NCI-H82 treated with DMSO at 0.1 percent for 48 hours (cell line): ENCODE measurements at regions not wholly inside any gene's neighbourhood (a gene's known extent, or its start where the extent isn't known, plus 50 kb on each side); places are given as distances from the start of the nearest gene placed in this dataset.
"Not testable (repeated sequence)": the region's sequence is repeated elsewhere in the genome, so short reads cannot be mapped to it uniquely, and the experiment has no call there.

ENCODE experiments used
- DNase-seq: peaks from one replicate; lab custom pipeline; 2025; ENCODE audit not compliant: unreplicated experiment; lab: John Stamatoyannopoulos, UW

DNA sequence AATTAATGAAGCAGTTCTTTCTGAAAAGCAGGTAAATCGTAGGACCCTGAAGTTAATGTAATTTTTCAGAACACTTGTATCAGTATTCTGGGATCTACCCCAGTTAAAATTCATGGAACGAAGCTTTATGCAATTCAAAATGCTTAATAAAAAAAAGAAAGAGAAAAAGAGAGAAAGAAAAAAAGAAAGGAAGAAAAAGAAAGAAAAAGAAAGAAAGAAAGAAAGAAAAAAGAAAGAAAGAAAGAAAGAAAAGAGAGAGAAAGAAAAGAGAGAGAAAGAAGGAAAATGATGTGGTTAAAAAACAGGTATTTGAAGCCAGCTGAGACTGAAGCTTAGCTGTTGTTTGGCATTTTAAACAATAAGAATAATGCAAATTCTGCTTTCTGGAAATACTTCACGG lies 427.4 kb upstream of the AKR1E2 start:
- DNase-seq = no peak

DNA sequence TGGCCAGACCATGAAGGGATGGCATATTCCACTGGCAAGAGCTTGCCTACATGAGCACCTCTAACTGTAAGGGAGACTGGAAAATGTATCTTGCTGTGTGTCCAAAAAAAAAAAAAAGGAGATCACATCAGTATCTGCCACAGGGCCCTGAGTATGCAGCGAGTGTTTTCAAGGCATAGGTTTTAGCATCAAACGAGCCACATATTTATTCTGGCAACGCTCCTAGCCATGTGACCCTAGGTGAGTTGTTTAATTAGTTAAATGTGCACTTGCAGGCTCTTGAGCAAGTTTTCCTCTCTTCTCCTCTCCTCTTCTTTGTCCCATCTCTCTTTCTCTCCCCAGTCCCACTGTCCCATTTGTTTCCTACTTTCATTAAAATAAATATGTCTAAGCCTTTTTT lies 428.7 kb upstream of the AKR1E2 start:
- no peak for DNase-seq

DNA sequence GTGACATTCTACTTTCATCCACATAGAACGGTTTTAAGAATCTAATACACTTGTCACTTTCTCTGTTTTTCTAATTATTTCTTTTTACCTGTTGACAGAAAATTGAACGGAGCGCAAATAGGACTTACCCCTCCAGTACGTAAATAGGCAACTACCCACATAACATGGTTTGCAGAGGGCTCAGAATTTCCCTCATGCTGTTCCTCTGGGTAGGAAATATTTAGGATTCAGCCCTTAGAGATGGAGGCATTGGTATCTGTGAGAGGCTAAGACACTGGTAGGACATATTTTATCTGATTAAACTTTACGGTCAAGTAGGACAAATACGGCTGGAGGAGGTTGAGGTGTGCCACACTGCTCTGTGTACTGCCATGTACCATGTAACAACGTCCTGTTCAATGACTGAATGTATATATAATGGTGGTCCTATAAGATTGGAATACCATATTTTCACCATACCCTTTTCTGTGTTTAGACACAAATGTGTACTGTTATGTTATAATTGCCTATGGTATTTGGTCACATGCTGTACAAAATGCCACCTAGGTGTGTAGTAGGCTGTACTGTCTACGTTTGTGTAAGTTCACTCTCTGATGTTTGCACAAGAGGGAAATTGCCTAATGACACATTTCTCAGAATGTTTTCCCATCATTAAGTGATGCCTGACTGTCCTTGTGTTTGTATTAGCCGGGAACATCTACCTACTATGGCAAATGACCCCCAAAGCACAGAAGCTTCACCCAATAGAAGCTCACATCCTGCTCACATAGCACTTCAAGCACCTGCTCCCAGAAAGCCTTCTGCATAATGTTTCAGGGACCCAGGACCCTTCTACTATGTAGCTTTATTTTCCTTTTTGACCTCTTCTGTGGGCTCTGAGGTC lies 429.4 kb upstream of the AKR1E2 start:
- no peak for DNase-seq

DNA sequence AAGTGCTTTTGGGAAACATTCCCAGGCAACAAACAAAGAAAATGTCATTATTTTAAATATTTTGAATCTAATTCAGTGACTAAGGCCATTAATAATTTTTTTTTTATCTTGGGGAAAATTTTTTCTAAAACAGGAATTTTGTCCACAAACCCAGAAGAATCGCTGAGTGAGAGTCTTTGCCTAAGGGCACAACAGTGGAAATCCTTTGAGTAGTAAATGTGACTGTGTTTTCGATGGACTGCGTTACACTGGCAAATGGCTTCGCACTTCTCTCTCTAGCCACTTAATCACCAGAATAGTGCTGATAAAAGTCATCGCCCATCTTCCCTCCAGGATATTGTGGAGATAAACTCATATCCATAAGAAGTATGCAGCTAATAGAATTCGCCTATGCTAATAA lies 430.3 kb upstream of the AKR1E2 start:
- no peak for DNase-seq

DNA sequence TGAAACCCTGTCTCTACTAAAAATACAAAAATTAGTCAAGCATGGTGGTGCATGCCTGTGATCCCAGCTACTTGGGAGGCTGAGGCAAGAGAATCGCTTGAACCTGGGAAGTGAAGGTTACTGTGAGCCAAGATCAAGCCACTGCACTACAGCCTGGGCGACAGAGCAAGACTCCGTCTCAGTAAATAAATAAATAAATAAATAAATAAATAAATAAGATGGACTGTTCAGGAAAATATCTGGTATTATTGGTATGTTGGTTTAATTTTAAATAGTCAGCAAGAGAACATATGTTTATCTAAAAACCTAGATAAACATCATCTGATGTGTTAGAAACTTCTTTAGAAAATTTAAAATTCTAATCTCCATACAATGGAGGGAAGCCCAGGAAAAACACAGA lies 431.6 kb upstream of the AKR1E2 start:
- DNase-seq = not testable (repeated sequence)

DNA sequence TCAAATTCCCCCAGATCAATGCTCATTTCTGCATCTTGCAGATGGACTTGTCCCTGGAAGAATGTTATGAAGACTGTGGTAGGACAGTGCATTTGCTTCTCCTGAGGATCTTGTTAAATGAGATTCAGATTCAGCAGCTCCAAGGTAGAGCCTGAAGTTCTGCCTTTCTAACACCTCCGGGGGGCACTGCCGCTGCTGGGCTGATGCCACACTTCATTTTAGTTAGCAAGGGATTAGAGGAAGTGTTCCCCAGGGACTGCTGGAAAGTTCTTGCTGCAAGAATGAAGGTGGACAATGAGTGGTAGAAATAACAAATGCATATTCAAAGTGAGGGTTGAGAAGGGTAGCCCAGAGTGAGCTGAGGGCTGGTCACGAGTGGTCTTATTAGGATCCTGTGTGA lies 434.3 kb upstream of the AKR1E2 start:
- DNase-seq = no peak

DNA sequence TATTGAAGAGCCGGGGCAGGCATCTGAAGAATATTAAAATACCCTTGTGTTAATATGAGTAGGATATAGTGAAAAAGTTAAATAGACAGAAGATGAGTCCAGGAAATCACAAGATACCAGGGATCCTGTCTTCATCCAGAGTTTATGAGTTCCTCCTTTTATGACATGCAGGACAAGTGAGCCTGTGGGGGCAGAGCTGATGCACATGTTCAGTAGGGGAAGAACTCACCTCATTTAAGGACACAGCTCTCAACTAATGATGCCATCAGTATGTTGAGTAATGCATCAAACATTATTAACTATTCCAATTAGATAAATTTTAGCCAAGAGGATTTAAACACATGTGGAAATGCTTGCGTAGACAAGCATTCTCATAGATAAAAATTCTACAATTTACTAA lies 435.8 kb upstream of the AKR1E2 start:
- no peak for DNase-seq

DNA sequence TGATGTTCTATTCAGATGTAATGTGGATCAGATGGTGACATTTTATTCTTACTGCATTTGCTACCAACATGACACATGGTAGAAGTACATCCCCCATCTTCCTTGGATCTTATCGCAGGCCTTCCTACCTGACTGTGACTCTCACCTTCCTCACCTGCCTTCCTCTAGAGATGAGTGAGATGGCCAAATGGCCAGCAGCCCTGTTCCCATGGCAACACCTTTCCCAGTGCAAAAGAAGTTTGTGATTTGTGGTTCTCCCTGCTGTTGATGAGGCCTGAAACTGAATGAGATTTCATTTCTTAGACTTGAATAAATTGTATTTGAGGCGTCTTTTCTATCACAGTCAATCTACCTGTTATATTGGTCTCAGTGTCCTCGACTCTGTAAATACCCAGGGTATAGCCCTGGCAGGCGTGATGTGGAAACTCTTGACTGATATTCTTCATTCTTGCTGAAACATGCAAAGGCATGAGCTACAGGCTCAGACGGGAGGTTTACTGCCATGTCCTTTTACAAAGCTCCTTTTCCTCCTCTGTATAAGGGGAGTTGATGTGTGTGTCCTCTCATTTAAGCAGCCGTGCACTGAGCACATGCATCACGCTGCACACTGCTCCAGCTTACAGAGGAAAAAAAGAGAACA lies 440.7 kb upstream of the AKR1E2 start:
- no peak for DNase-seq

DNA sequence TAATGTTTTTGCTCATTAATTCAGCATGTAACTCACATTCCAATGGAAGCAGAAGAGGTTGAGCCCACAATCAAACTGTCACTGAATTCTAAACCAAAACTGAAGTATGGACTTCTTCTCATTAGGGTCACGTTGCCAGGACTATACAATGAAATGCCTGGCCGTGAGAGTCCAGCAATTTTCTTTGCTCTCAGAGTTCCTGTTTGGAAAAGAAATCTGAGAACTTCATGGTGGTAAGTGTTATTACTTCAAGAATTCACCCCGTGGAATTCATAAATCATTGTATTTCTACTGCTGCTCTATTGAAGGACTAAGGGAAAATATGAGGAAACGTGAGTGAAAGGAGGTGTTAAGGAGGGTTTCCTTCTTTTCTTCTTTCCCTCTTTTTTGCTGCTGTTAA lies 441.8 kb upstream of the AKR1E2 start:
- DNase-seq = no peak

DNA sequence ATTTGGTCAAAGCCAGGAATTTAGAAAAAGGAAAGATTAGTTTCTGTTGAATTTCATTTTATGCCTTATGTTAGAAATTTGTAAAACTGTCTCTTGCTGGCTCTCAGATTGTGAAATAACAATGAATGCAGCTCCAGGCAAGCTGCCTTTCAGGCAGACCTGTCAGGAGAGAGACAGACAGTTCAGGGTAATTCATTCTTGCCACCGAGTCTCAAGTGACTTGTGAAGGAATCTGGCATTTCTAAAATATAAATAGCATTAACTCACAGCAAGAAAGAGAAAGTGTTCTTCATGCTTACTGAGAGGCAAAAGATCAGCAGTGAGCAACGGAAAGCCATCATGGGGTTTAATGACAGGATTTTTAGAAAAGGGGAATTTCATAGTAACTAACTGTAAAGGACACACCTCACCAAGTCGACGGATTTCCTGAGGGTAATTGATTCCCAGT lies 442.3 kb upstream of the AKR1E2 start:
- no peak for DNase-seq

DNA sequence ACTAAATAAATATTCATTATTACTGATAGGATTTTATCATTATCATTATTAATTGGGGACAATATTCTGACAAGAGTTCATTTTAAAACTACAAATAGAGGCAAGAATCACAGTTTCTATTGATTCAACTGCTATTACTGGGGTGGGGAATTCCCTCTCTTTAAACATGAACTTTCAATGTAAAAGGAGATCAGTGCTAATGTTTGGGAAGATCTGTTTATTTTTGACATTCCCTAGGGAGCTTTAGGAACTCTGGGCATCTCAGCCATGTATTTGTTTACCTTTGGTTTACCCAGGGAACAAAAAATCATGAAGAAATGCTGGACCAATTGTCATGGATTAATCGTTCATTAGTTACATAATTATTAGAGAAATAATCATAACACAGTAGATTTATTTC lies 443.2 kb upstream of the AKR1E2 start:
- no peak for DNase-seq

DNA sequence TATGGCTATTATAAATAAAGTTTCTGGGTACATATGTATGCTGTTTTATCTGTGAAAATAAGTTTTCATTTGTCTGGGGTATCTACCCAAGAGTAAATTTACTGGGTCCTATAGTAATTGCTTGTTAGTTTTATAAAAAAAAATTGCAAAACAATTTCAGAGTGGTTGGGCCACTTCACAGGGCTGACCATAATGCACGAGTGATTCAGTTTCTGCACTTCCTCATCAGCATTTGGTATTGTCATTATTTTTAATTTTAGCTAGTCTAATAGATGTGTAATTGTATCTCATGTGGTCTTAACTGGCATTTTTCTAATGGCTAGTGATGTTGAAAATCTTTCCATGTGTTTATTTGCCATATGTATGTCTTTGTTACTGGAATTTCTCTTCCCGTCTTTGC lies 452.4 kb upstream of the AKR1E2 start:
- DNase-seq = no peak

DNA sequence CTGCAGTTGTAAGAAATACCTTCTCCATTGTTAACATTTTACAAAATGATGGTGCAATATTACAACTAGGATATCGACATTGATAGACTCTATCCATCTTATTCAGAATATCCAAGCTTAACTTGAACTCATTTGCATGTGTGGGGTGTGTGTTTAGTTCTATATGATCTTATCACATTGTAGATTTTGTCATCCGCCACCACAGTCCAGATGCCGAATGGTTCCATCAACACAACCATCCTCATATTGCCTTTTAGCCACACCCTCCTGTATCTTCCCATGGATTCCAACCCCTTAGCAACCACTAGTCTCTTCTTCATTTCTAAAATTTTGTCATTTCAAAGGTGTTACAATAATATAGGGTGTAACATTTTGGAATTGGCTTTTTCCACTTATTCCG lies 452.9 kb upstream of the AKR1E2 start:
- DNase-seq = no peak

DNA sequence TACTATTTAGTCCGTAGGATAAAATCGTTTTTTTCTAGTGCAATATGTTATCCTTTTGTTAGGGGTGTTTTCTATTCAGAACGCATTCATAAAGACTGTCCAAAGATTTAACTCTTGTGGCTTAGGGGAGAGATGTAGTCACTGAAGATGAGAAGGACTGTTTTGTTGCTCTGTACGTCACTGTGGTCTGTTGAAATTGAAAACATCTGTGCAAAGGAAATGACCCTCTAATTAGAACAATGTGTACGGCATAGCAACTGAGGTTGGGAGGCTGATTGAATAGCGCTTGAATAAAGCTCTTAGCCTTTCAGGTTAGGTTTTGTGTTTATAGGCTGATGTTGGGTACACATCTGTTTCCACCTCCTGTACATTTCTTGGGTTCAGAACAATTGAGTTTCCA lies 453.4 kb upstream of the AKR1E2 start:
- DNase-seq = no peak

DNA sequence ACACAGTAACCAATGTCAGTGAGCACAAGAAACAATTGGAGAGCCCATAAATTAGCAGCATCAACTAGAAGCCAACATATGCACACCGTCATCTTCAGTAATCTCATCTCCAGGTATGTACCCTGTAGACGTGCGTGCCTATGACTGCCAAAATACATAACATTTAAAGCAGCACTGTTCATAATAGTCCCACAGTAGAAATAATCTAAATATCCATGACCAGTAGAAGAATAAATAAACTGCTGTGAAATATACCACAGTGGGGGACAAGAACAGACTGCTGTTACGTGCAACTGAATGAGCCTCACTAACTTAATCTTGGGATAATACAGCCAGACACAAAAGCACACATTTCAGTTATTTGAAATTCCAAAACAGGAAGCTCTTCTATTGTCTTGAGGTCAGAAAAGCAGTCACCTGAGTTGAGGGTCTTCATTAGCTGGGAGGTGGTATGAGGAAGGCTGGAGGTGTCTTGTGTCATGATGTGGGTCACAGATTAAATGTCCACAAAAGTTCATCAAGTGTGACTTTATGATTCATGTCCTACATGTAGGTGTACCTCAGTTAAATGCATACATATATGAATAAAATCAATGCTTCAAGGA lies 454.2 kb upstream of the AKR1E2 start:
- no peak for DNase-seq

DNA sequence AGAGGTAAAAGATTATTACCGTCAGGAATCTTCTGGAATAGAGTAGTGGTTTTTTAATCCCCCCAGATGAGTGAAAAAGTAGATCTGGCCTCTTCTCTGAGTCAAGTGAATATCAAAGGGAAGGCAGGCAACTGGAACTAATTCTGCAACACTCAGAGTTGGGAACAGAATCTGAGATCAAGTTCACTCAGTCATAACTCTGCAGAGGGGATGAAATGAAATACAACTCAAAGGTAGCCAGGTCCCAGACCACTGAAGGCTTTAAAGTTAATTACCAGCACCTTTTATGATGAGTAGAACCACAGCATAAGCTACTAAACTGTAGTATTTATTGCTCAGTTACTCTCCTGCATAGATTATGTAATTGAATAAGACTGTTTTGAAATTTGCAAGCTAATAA lies 455.6 kb upstream of the AKR1E2 start:
- DNase-seq = no peak

DNA sequence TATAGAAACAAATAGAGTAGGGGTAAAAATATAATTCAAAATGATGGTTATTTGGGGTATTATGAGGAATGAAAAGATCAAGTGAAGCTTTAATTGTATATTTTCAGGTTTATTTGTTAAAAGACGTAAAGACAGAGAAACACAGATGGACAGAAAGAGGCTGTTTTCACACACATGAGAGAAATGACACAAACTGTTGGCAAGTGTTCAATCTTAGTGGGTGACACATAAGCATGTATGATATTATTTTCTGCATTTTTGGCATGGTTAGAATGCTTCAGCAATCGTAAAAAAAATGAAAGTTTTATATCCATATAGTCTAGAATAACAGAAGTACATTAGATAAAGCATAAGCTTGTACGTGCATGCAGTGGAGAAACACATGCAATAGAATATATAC lies 464.4 kb upstream of the AKR1E2 start:
- no peak for DNase-seq

DNA sequence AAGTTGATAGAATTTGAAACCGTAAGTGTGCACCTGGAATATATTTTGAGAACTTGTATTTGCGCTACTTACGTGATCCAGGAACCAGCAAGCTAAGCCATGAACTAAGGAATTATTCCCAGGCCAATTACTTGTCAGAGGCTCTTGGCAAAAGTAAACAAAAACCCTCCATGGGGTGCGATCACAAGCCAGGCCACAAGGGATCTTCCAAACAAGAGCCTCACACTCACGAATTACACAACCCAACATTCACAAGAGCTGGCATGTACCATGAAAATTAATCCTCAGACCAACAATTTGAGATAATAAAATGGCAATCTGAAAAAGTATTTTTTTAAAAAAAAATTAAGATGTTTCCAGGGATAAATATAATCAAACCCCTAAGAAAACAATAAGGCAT lies 467.0 kb upstream of the AKR1E2 start:
- no peak for DNase-seq

DNA sequence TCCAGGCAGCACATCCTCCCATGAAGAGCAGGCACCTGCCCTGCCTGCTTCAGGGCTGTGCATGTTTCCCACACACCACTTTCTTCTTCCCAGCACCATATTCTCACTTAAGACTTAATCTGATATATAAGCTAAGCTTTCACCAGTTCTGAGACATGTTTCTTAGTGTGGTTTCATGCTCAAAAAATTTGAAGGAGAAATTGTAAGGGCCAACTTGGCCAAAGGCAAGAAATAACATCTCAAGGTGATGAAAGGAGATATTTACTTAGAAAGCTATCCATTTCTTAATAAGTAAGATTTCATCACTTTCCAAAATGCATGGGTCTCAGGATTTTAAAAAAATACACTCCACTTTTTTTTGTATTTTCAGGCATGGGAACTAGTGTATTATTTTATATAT lies 468.1 kb upstream of the AKR1E2 start:
- no peak for DNase-seq

DNA sequence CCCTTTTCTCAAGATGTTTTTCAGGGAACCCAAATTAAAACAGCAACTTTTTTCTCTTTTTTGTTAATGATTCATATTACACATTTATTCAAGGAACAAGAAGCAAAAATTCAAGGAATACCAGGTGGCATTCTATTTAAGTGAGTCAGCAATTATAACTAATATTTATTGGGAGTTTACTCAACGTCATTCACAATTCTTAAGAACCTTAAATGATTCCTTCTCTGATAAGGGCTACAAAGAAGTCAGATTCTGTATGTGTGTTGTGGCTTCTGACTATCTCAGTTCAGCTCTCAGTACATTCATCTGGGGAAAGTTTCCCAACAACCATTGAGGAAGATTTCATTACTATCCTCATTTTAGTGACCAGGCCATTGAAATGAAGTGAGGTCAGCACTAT lies 470.7 kb upstream of the AKR1E2 start:
- no peak for DNase-seq

DNA sequence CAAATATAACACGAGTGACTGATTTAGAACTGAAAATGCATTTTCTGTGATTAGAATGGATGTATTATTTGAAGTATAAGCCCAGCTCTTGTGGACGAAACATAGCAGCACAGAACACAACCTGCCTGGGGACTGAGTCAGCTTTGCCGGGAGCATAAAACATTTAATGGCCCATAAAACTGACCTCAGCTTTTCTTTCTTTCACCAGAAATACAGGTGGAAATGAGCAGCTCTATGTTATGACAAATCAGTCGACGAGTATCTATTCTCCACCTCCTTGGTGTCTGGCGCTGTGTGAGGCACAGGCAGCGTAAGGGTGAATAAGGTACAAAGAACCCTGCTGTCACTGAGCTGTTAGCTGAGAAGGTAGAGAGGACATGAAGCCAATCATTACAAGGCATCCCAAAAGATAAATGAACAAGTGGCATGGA lies 471.6 kb upstream of the AKR1E2 start:
- no peak for DNase-seq

DNA sequence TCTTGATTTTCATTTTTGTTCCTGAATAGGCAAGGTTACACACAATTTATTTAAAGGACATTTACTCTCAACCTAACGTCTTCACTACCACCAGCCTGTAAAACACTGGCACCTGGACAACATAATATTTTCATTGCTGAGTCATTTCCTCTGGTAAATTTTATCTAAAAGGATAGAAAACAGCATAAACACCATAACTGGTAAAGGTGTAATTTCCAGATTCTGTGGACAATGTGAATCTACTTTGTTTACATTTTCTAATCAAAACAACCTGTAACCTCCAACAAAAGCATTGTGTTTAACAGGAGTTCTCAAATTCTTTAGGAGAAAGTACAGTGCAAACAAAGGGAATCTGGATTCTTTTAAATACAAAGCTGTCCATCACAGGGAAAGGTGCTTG lies 472.0 kb upstream of the AKR1E2 start:
- DNase-seq = no peak
